RWPE2 (cell line): ENCODE measurements at regions not wholly inside any gene's neighbourhood (a gene's known extent, or its start where the extent isn't known, plus 50 kb on each side); places are given as distances from the start of the nearest gene placed in this dataset.

Experiments used
- ATAC-seq: fragments of 200-7000 bp; cut with Tn5 transposase; 3 replicates; pipeline ENCODE4 v1.9.1; 2021; ENCODE audit warnings: low read depth
- DNase-seq: peaks from one replicate; pipeline ENCODE4 v3.0.0-alpha.2; 2020; ENCODE audit warnings: low spot score
- H3K27ac ChIP-seq: fragments of 450-650 bp; 2 replicates; pipeline ENCODE4 v1.5.1; 2017; ENCODE audit warnings: mild to moderate bottlenecking; ENCODE audit not compliant: poor library complexity, severe bottlenecking
- H3K27me3 ChIP-seq: fragments of 250-450 bp; sonication (Bioruptor Pico); 2 replicates; pipeline ENCODE4 v1.5.1; 2021; ENCODE audit warnings: mild to moderate bottlenecking, moderate library complexity; ENCODE audit not compliant: insufficient read depth, poor library complexity, severe bottlenecking
- H3K36me3 ChIP-seq: fragments of 250-450 bp; sonication (Bioruptor Pico); 2 replicates; pipeline ENCODE4 v1.5.1; 2020; ENCODE audit warnings: low read depth, mild to moderate bottlenecking, moderate library complexity
- H3K4me1 ChIP-seq: fragments of 250-450 bp; sonication (Bioruptor Pico); 2 replicates; pipeline ENCODE4 v1.5.1; 2021; ENCODE audit warnings: mild to moderate bottlenecking, moderate library complexity; ENCODE audit not compliant: insufficient read depth, poor library complexity, severe bottlenecking
- H3K4me3 ChIP-seq: fragments of 250-450 bp; sonication (Bioruptor Pico); 2 replicates; pipeline ENCODE4 v1.5.1; 2021; ENCODE audit warnings: mild to moderate bottlenecking, moderate library complexity; ENCODE audit not compliant: severe bottlenecking
- H3K9me3 ChIP-seq: fragments of 250-450 bp; sonication (Bioruptor Pico); 2 replicates; pipeline ENCODE4 v1.5.1; 2021; ENCODE audit warnings: mild to moderate bottlenecking, moderate library complexity; ENCODE audit not compliant: severe bottlenecking
- TF ChIP-seq, protein P1 (sequence below): fragments of 450-650 bp; IDR thresholded peaks from one replicate; pipeline ENCODE4 v1.5.1; 2017; ENCODE audit warnings: mild to moderate bottlenecking, moderate library complexity; ENCODE audit not compliant: poor library complexity, severe bottlenecking

DNA sequence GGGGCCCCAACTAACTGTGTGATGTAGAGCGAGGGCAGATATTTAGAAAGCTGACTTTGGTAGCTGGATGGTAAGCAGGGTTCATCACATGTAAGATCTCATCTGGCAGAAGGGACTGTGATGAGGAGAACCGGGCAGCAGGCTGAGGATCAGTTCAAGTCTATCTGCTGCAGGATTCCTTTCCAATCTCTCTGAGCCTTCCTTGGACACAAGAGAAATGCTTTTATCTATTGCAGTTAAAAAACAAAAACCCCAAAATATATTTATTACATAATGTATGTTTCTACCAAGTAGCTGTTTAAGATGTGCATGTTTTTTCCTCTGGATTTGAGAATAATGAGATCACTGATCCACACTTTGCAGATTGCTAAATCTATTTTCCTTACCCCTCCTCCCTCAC is 411.5 kb downstream of the RAP2B start:
- H3K9me3 ChIP-seq = no peaks in the 10 kb centered on the region
- no peak overlapping the region for H3K4me3 ChIP-seq
- H3K36me3 ChIP-seq = no peaks in the 10 kb centered on the region
- H3K27me3 ChIP-seq = no peaks in the 10 kb centered on the region
- DNase-seq (no peak), ATAC-seq (no peak)
- TF ChIP-seq, protein P1, sequence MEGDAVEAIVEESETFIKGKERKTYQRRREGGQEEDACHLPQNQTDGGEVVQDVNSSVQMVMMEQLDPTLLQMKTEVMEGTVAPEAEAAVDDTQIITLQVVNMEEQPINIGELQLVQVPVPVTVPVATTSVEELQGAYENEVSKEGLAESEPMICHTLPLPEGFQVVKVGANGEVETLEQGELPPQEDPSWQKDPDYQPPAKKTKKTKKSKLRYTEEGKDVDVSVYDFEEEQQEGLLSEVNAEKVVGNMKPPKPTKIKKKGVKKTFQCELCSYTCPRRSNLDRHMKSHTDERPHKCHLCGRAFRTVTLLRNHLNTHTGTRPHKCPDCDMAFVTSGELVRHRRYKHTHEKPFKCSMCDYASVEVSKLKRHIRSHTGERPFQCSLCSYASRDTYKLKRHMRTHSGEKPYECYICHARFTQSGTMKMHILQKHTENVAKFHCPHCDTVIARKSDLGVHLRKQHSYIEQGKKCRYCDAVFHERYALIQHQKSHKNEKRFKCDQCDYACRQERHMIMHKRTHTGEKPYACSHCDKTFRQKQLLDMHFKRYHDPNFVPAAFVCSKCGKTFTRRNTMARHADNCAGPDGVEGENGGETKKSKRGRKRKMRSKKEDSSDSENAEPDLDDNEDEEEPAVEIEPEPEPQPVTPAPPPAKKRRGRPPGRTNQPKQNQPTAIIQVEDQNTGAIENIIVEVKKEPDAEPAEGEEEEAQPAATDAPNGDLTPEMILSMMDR = no peak
- H3K27ac ChIP-seq = no peak overlapping the region
- H3K4me1 ChIP-seq = no peaks in the 10 kb centered on the region

DNA sequence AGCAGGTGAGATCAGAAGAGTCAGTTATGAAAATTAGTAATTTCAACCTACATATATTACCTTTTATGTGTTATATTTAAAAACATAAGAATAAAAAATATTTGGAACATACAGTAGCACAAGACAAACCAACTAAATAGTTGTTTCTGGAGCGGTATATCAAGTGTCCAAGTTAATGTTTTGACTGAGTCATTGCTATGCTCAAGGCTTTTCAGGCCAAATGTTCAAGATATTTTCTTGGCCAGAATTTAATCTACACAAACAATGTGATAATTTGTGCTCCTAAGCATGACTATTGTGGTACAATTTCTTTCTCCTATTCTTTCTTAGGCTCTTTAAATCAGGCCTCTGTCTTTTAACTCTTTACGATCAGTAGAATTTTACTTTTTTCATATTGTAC is 412.4 kb downstream of the RAP2B start:
- Histone ChIP-seq H3K4me1 (no peaks in the 10 kb centered on the region), H3K27ac (no peak overlapping the region), H3K4me3 (no peak overlapping the region), H3K9me3 (no peaks in the 10 kb centered on the region), H3K27me3 (no peaks in the 10 kb centered on the region), H3K36me3 (no peaks in the 10 kb centered on the region)
- ATAC-seq = no peak
- no peak for DNase-seq
- TF ChIP-seq, protein P1 = no peak

DNA sequence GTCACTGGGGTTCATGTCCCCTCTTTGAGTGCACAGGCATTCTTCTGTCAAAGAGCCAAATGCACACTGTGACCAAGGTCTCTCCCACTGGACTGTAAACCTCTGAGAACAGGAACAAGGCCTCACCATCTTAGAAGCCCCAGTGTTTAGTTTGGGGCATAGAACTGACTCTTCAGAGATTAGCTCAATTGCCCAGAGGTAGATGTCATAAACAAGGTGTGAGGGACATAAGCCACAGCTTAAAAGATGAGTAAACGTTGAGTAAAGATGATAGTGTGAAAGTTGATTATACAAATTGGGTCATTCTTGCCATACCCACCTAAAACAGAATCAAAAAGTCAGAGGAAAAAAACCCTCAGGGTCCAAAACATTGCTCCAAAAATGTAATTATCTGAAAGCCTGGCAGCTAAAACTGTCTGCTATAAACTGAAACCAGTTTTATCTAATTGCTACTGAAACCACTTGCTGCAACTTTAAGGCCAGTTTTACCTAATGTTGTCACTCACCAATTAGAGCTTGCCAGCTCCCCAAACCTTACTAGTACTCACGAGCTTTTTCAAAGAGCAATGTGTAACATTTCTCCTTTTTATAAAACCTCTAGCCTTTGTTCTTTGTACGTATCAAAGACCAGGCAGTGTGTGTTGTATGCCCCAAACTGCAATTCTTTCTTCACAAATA is 415.2 kb downstream of the RAP2B start:
- H3K27me3 ChIP-seq = no peaks in the 10 kb centered on the region
- no peaks in the 10 kb centered on the region for H3K9me3 ChIP-seq
- TF ChIP-seq, protein P1 = no peak
- no peak overlapping the region for H3K27ac ChIP-seq
- H3K4me1 ChIP-seq = no peaks in the 10 kb centered on the region
- H3K36me3 ChIP-seq = no peaks in the 10 kb centered on the region
- ATAC-seq = no peak
- no peak overlapping the region for H3K4me3 ChIP-seq
- no peak for DNase-seq

DNA sequence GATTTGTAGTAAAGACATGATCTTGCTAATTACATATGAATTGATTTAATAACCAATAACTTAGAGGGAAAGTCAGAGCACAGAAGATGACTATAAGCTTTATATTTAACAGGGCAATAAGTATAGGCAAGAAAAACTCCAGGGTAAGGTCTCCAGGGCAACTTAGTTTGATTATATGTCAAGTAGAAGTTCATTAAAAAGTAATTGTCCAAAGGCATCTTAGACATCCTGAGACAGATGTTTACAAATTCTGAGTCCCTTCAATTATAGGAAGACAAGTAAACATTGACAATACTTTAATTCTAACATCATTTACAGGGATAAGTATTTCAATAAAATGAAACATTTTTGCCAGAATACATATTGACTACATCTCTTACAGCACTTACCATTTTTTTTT is 416.0 kb downstream of the RAP2B start:
- TF ChIP-seq, protein P1 = no peak
- Histone ChIP-seq H3K27me3 (no peaks in the 10 kb centered on the region), H3K4me1 (no peaks in the 10 kb centered on the region), H3K4me3 (no peak overlapping the region), H3K27ac (no peak overlapping the region), H3K36me3 (no peaks in the 10 kb centered on the region), H3K9me3 (no peaks in the 10 kb centered on the region)
- ATAC-seq (no peak), DNase-seq (no peak)

DNA sequence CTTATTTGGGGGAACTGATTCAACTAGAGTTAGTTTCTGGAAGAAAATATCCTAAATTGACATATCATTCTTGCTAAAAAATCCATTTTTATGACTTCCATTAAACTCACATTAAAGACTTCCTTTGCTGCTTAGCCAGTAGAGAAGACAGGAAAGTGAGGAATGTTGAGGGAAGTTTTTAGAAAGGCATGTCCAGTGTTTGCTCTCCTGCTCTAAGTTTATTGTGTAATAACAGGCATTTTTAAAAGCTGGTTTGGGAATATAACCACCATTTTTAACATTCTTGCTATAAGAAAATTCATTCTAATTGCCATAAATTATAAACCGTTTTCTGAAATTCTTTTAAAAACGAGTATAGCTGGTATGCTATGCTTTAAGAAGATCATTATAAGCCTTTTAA is 428.0 kb downstream of the RAP2B start:
- DNase-seq (no peak), ATAC-seq (no peak)
- TF ChIP-seq, protein P1 = no peak
- no peaks in the 10 kb centered on the region for H3K27me3 ChIP-seq
- no peak overlapping the region for H3K27ac ChIP-seq
- no peaks in the 10 kb centered on the region for H3K9me3 ChIP-seq
- H3K4me1 ChIP-seq = no peaks in the 10 kb centered on the region
- H3K36me3 ChIP-seq = no peaks in the 10 kb centered on the region
- H3K4me3 ChIP-seq = no peak overlapping the region
